Fibroblast of mammary gland (primary cell): ENCODE measurements at regions not wholly inside any gene's neighbourhood (a gene's known extent, or its start where the extent isn't known, plus 50 kb on each side); places are given as distances from the start of the nearest gene placed in this dataset.

Experiments used
- DNase-seq: peaks from one replicate; pipeline ENCODE4 v3.0.0-alpha.2; 2010; ENCODE audit warnings: low read depth
- H3K4me3 ChIP-seq: 2 replicates; pipeline ENCODE4 v1.5.1; 2011; ENCODE audit warnings: low read depth, mild to moderate bottlenecking, low read length, moderate library complexity; ENCODE audit not compliant: control insufficient read depth
- TF ChIP-seq, protein P1 (sequence below): conservative IDR thresholded peaks from 2 replicates; pipeline ENCODE4 v1.5.1; 2011; ENCODE audit warnings: low read depth, low read length, inconsistent platforms; ENCODE audit not compliant: control insufficient read depth, insufficient read depth

- no peak overlapping the region for H3K4me3 ChIP-seq
- TF ChIP-seq, protein P1, sequence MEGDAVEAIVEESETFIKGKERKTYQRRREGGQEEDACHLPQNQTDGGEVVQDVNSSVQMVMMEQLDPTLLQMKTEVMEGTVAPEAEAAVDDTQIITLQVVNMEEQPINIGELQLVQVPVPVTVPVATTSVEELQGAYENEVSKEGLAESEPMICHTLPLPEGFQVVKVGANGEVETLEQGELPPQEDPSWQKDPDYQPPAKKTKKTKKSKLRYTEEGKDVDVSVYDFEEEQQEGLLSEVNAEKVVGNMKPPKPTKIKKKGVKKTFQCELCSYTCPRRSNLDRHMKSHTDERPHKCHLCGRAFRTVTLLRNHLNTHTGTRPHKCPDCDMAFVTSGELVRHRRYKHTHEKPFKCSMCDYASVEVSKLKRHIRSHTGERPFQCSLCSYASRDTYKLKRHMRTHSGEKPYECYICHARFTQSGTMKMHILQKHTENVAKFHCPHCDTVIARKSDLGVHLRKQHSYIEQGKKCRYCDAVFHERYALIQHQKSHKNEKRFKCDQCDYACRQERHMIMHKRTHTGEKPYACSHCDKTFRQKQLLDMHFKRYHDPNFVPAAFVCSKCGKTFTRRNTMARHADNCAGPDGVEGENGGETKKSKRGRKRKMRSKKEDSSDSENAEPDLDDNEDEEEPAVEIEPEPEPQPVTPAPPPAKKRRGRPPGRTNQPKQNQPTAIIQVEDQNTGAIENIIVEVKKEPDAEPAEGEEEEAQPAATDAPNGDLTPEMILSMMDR = no peak
- no peak for DNase-seq
These were observed 49.9 kb upstream of the MAFB start for GRCh38 chr20:40738976-40739375.

DNA sequence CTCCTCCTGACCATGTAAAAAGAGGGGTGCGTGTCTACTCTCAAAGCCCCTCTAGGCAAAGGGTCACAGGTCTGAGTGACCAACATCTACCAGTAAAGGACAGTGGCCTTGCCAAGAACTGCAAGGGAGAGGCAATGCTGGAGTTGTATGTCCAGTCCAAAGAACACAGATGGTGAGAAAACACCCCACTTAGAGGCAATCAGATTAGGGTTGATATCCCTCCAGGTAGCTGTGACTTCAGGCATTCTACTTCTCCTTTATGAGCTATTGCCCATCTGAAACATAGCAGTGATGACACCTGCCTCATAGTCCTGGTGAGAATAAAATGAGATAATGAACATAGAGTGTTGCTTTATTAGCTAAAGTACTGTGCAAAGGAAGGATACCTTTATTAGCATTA lies 50.8 kb upstream of the MAFB start:
- TF ChIP-seq, protein P1 = no peak
- no peak for DNase-seq
- H3K4me3 ChIP-seq = no peak overlapping the region

DNA sequence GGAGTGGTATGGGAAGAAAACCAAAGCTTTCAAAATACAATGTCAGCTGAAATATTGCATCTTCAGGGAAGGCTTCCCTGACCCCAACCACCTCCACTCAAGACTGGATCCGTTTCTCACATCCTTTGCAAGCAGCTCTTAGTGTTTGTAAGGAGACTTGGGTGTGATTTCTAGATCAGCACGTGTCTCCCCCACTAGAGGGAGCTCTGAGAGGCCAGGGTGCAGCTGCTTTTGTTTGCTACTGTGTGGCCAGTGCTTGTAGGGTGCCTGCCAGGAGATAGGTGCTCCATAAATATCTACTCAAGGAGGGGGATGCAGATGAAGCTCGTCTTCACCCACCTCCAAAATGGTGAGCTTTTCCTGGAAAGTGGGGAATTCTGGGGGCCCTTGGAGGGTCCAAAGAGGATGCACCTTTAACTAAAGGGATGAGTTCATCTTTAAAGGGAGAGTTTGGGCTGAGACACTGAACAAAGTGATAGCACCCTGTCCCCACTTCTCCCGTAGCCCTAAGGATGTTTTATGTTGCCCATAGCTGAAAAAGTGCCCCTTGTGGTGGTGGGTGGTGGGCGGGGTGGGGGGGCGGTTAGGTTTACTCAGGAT lies 52.6 kb upstream of the MAFB start:
- H3K4me3 ChIP-seq = no peak overlapping the region
- TF ChIP-seq, protein P1 = peak; percentile 79
- DNase-seq = peak; percentile 53

GRCh38 chr20:40743141-40743775 lies 54.2 kb upstream of the MAFB start:
- TF ChIP-seq, protein P1 = no peak
- H3K4me3 ChIP-seq = no peak overlapping the region
- no peak for DNase-seq

DNA sequence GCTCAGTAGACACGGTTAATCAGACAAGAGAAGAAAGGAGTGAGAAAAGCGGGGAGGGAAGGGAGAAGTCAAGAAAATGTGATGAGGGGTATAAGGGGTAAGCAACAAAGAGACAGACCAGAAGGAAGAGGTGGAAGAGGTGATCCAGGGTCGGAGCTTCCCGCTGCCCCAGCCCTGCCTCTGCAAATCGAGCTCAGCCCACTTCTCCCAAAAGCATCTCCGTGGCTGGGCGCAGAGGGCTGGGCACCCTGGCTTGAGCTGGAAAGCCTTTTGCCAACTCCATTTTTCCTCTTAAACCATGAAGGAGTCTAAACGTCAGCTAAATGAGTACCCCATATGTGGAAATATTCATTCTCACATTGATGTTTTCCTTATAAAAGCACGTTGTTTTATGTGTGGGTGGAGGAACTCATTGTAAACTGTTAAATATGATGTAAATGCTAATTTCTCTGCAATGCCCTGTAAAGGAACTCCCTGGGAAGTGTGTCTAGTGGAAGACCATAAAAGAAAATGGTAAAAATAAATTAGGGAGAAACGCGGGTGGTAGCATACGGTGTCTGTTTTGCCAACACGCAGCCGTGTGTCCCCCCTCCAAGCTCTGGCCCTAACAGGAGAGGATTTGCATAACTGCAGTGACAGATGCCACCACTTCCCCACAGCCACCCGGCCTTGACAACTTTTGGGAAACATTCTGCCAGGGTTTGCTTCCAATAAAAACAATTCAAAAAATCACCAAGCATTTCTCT lies 55.2 kb upstream of the MAFB start:
- no peak overlapping the region for H3K4me3 ChIP-seq
- DNase-seq = no peak
- TF ChIP-seq, protein P1 = no peak

- no peak overlapping the region for H3K4me3 ChIP-seq
- TF ChIP-seq, protein P1 = no peak
- DNase-seq = no peak
These were observed 55.8 kb upstream of the MAFB start for GRCh38 chr20:40744818-40745175.
